IMR-90 (cell line): ENCODE measurements at regions not wholly inside any gene's neighbourhood (a gene's known extent, or its start where the extent isn't known, plus 50 kb on each side); places are given as distances from the start of the nearest gene placed in this dataset.

ENCODE experiments used
- ATAC-seq: fragments of 200-7000 bp; cut with Tn5 transposase; 2 replicates; pipeline ENCODE4 v1.9.1; 2020; ENCODE audit warnings: low read depth, mild to moderate bottlenecking, moderate library complexity
- BruUV-seq: library from RNA; stranded (reverse); fragments of 400-500 nt; replicated peaks from 2 replicates; lab custom pipeline; 2021; lab: Mats Ljungman, UMichigan
- CTCF ChIA-PET: fragments of 300-600 bp; formaldehyde crosslinking; extraction: SDS; loops from one replicate; lab custom pipeline; 2021; ENCODE audit warnings: antibody characterized with exemption; lab: Yijun Ruan, JAX
- POLR2A ChIA-PET: fragments of 300-600 bp; sonication (Branson Sonifier 250); formaldehyde crosslinking; loops from one replicate; lab custom pipeline; 2022; ENCODE audit warnings: antibody characterized with exemption; ENCODE audit not compliant: unreplicated experiment; lab: Charles Lee
- DNase-seq: peaks from one replicate; pipeline ENCODE4 v3.0.0; 2013
- H2AFZ ChIP-seq: replicated peaks from 2 replicates; pipeline ENCODE3; 2013; ENCODE audit warnings: low read length, mild to moderate bottlenecking; ENCODE audit not compliant: poor library complexity
- H2AK5ac ChIP-seq: 2 replicates; pipeline ENCODE4 v1.6.1; 2013; ENCODE audit warnings: low read depth, low read length, inconsistent platforms
- H2AK9ac ChIP-seq: replicated peaks from 2 replicates; pipeline ENCODE3; 2013; ENCODE audit warnings: mild to moderate bottlenecking, low read depth, low read length, moderate library complexity; ENCODE audit not compliant: poor library complexity
- H2BK120ac ChIP-seq: 2 replicates; pipeline ENCODE4 v1.6.1; 2013; ENCODE audit warnings: low read depth, low read length, inconsistent platforms
- H2BK15ac ChIP-seq: 3 replicates; pipeline ENCODE4 v1.6.1; 2013; ENCODE audit warnings: low read depth, low read length, inconsistent platforms
- H2BK20ac ChIP-seq: 2 replicates; pipeline ENCODE4 v1.6.1; 2013; ENCODE audit warnings: low read depth, mild to moderate bottlenecking, inconsistent platforms, low read length, moderate library complexity
- H2BK5ac ChIP-seq: 2 replicates; pipeline ENCODE4 v1.6.1; 2013; ENCODE audit warnings: mild to moderate bottlenecking, low read depth, low read length, inconsistent platforms; ENCODE audit not compliant: poor library complexity, severe bottlenecking
- H3K14ac ChIP-seq: replicated peaks from 2 replicates; pipeline ENCODE4 v1.6.1; 2013; ENCODE audit warnings: low read depth, low read length, inconsistent platforms
- H3K18ac ChIP-seq: 2 replicates; pipeline ENCODE4 v1.6.1; 2013; ENCODE audit warnings: low read depth, low read length, control low read depth
- H3K23ac ChIP-seq: 2 replicates; pipeline ENCODE4 v1.6.1; 2013; ENCODE audit warnings: low read depth, low read length, inconsistent platforms
- H3K27ac ChIP-seq: 2 replicates; pipeline ENCODE4 v1.5.1; 2013; ENCODE audit warnings: mild to moderate bottlenecking, control low read depth, low read length; ENCODE audit not compliant: insufficient read depth
- H3K27me3 ChIP-seq: 2 replicates; pipeline ENCODE4 v1.6.1; 2013; ENCODE audit warnings: low read length; ENCODE audit not compliant: control insufficient read depth, insufficient read depth
- H3K36me3 ChIP-seq: 2 replicates; pipeline ENCODE4 v1.6.1; 2013; ENCODE audit warnings: low read length, mixed read lengths; ENCODE audit not compliant: control insufficient read depth, insufficient read depth
- H3K4ac ChIP-seq: 2 replicates; pipeline ENCODE4 v1.6.1; 2013; ENCODE audit warnings: low read depth, low read length, inconsistent platforms
- H3K4me1 ChIP-seq: 2 replicates; pipeline ENCODE4 v1.6.1; 2013; ENCODE audit warnings: low read length, mixed read lengths; ENCODE audit not compliant: control insufficient read depth, insufficient read depth
- H3K4me2 ChIP-seq: 2 replicates; pipeline ENCODE4 v1.6.1; 2013; ENCODE audit warnings: low read depth, mild to moderate bottlenecking, control low read depth, low read length, moderate library complexity
- H3K4me3 ChIP-seq: 2 replicates; pipeline ENCODE4 v1.5.1; 2013; ENCODE audit warnings: low read depth, mild to moderate bottlenecking, control low read depth, low read length, moderate library complexity; ENCODE audit not compliant: insufficient read depth
- H3K56ac ChIP-seq: 2 replicates; pipeline ENCODE4 v1.6.1; 2013; ENCODE audit warnings: low read length, inconsistent platforms; ENCODE audit not compliant: insufficient read depth; ENCODE audit errors: extremely low read depth
- H3K79me1 ChIP-seq, 2 experiments: 2 replicates each; pipeline ENCODE4 v1.6.1; 2013; ENCODE audit warnings: low read length in 2 of 2, inconsistent platforms in 1 of 2, low read depth in 1 of 2
- H3K9ac ChIP-seq: 2 replicates; pipeline ENCODE4 v1.6.1; 2013; ENCODE audit warnings: low read depth, low read length, control low read depth
- H3K9me1 ChIP-seq: 2 replicates; pipeline ENCODE4 v1.6.1; 2013; ENCODE audit warnings: low read length, inconsistent platforms; ENCODE audit not compliant: insufficient read depth
- H3K9me3 ChIP-seq: 2 replicates; pipeline ENCODE4 v1.6.1; 2013; ENCODE audit warnings: low read length; ENCODE audit not compliant: control insufficient read depth, insufficient read depth
- H4K20me1 ChIP-seq: 2 replicates; pipeline ENCODE4 v1.6.1; 2013; ENCODE audit warnings: low read length, inconsistent platforms; ENCODE audit not compliant: insufficient read depth
- H4K5ac ChIP-seq: 2 replicates; pipeline ENCODE4 v1.6.1; 2013; ENCODE audit warnings: mild to moderate bottlenecking, low read depth, low read length, control low read depth
- H4K8ac ChIP-seq, 2 experiments: 2 replicates each; pipeline ENCODE4 v1.6.1; 2013; ENCODE audit warnings: low read depth in 2 of 2, low read length in 2 of 2, control low read depth in 1 of 2, inconsistent platforms in 1 of 2
- H4K91ac ChIP-seq: 2 replicates; pipeline ENCODE4 v1.6.1; 2013; ENCODE audit warnings: low read depth, low read length, inconsistent platforms; ENCODE audit not compliant: insufficient read depth
- BHLHE40 ChIP-seq: fragments of 150-350 bp; IDR thresholded peaks from 2 replicates; pipeline ENCODE4 v1.6.1; 2016; ENCODE audit warnings: mild to moderate bottlenecking, low read depth, low read length
- CEBPB ChIP-seq: IDR thresholded peaks from 2 replicates; pipeline ENCODE4 v1.6.1; 2012; ENCODE audit warnings: low read depth, low read length, improper control_type of control experiment
- CHD1 ChIP-seq: IDR thresholded peaks from 2 replicates; pipeline ENCODE4 v1.6.1; 2012; ENCODE audit warnings: low read depth, low read length, improper control_type of control experiment
- CTCF ChIP-seq: conservative IDR thresholded peaks from 2 replicates; pipeline ENCODE4 v1.5.1; 2012; ENCODE audit warnings: mild to moderate bottlenecking, low read depth, low read length, improper control_type of control experiment
- ELK1 ChIP-seq: fragments of 150-350 bp; IDR thresholded peaks from 2 replicates; pipeline ENCODE4 v1.6.1; 2016; ENCODE audit warnings: low read depth, mild to moderate bottlenecking, low read length, moderate library complexity, borderline replicate concordance
- FOS ChIP-seq: fragments of 150-350 bp; IDR thresholded peaks from 2 replicates; pipeline ENCODE4 v1.6.1; 2016; ENCODE audit warnings: low read depth, low read length
- MAFK ChIP-seq: IDR thresholded peaks from 2 replicates; pipeline ENCODE4 v1.6.1; 2012; ENCODE audit warnings: low read depth, low read length, improper control_type of control experiment
- MAZ ChIP-seq: IDR thresholded peaks from 2 replicates; pipeline ENCODE4 v1.6.1; 2012; ENCODE audit warnings: low read depth, mild to moderate bottlenecking, low read length, improper control_type of control experiment, moderate library complexity, borderline replicate concordance
- MXI1 ChIP-seq: IDR thresholded peaks from 2 replicates; pipeline ENCODE4 v1.6.1; 2012; ENCODE audit warnings: low read depth, mild to moderate bottlenecking, low read length, moderate library complexity, borderline replicate concordance
- NFE2L2 ChIP-seq: fragments of 150-350 bp; IDR thresholded peaks from 2 replicates; pipeline ENCODE4 v1.6.1; 2016; ENCODE audit warnings: low read depth, mild to moderate bottlenecking, low read length
- POLR2A ChIP-seq: IDR thresholded peaks from 2 replicates; pipeline ENCODE4 v1.6.1; 2012; ENCODE audit warnings: mild to moderate bottlenecking, low read depth, low read length
- RAD21 ChIP-seq: IDR thresholded peaks from 2 replicates; pipeline ENCODE4 v1.6.1; 2012; ENCODE audit warnings: low read length, improper control_type of control experiment
- RCOR1 ChIP-seq: IDR thresholded peaks from 2 replicates; pipeline ENCODE4 v1.6.1; 2012; ENCODE audit warnings: mild to moderate bottlenecking, low read length, improper control_type of control experiment; ENCODE audit not compliant: insufficient replicate concordance
- RFX5 ChIP-seq: IDR thresholded peaks from 2 replicates; pipeline ENCODE4 v1.8.0; 2012; ENCODE audit warnings: low read depth, mild to moderate bottlenecking, low read length, moderate library complexity
- SMC3 ChIP-seq: fragments of 150-350 bp; IDR thresholded peaks from 2 replicates; pipeline ENCODE4 v1.6.1; 2016; ENCODE audit warnings: low read depth, mild to moderate bottlenecking, antibody characterized with exemption, low read length, moderate library complexity
- USF2 ChIP-seq: fragments of 150-350 bp; IDR thresholded peaks from 2 replicates; pipeline ENCODE4 v1.6.1; 2017; ENCODE audit warnings: mild to moderate bottlenecking, antibody characterized with exemption, low read length, low read depth
- WGBS, 2 experiments: methylation state at CpG; one replicate each; pipeline versions ENCODE4 v1.1.5 to v1.1.7; 2013; ENCODE audit warnings: missing lambda C conversion rate in 2 of 2; ENCODE audit not compliant: insufficient read length in 1 of 2; ENCODE audit errors: extremely low coverage in 2 of 2; 5-methylcytosine and 5-hydroxymethylcytosine counted together
- dilution Hi-C: fragments of 300-500 bp; cut with HindIII; formaldehyde crosslinking; loops from one replicate; pipeline ENCODE4 v1.14.3; 2018; ENCODE audit warnings: low sequenced_read_pairs; ENCODE audit not compliant: unreplicated experiment
- in situ Hi-C: fragments of 300-500 bp; cut with MboI; formaldehyde crosslinking; loops from 3 replicates; pipeline ENCODE4 v1.14.3; 2019; ENCODE audit warnings: low sequenced_read_pairs, inconsistent platforms, mixed read lengths
- intact Hi-C: fragments of 100-400 bp; cut with micrococcal nuclease; formaldehyde crosslinking; loops from 2 replicates; pipeline ENCODE4 v1.10.0; 2022

- no peak overlapping the region for H2AK9ac ChIP-seq
- H3K27ac ChIP-seq: no peak overlapping the region
- H3K79me1 ChIP-seq: no peaks in the 10 kb centered on the region
- H3K23ac ChIP-seq: no peak overlapping the region
- intact Hi-C loops (no loop called here), dilution Hi-C loops (no loop called here), in situ Hi-C loops (no loop called here)
- no peak overlapping the region for H4K8ac ChIP-seq
- H3K36me3 ChIP-seq: peaks cover 2% of the 10 kb centered on the region
- H4K5ac ChIP-seq: no peak overlapping the region
- BruUV-seq: no TSS peak
- H3K56ac ChIP-seq: no peak overlapping the region
- TF ChIP-seq ELK1 (no peak), MXI1 (no peak), FOS (no peak), POLR2A (no peak), MAZ (no peak), SMC3 (no peak), BHLHE40 (no peak), CHD1 (no peak), CTCF (no peak), RAD21 (no peak), CEBPB (no peak), MAFK (no peak), RFX5 (no peak), NFE2L2 (no peak), USF2 (no peak), RCOR1 (no peak)
- no peaks in the 10 kb centered on the region for H4K20me1 ChIP-seq
- no peak for ATAC-seq
- H3K18ac ChIP-seq: no peak overlapping the region
- H3K9me3 ChIP-seq: no peaks in the 10 kb centered on the region
- H2BK120ac ChIP-seq: no peak overlapping the region
- H2BK15ac ChIP-seq: no peak overlapping the region
- H3K27me3 ChIP-seq: no peaks in the 10 kb centered on the region
- no peak overlapping the region for H3K4ac ChIP-seq
- no peak overlapping the region for H3K4me3 ChIP-seq
- no peak for DNase-seq
- H2AK5ac ChIP-seq: no peak overlapping the region
- no peak overlapping the region for H2BK5ac ChIP-seq
- ChIA-PET CTCF (no interaction called here), POLR2A (no interaction called here)
- H2AFZ ChIP-seq: no peak overlapping the region
- no peak overlapping the region for H3K4me2 ChIP-seq
- no peak overlapping the region for H3K9ac ChIP-seq
- WGBS, 2 experiments: no CpG with 5 or more reads among the region's 1 CpG
- no peak overlapping the region for H4K91ac ChIP-seq
- H2BK20ac ChIP-seq: no peak overlapping the region
- H3K9me1 ChIP-seq: no peaks in the 10 kb centered on the region
- no peaks in the 10 kb centered on the region for H3K4me1 ChIP-seq
- no peak overlapping the region for H3K14ac ChIP-seq
Observed at GRCh38 chr6:144767051-144767450, 481.9 kb downstream of the UTRN start.
